Ovary (tissue), 7 donors: ENCODE measurements at regions not wholly inside any gene's neighbourhood (a gene's known extent, or its start where the extent isn't known, plus 50 kb on each side); places are given as distances from the start of the nearest gene placed in this dataset.

Source experiments
- DNase-seq, 5 donors: peaks; one replicate each; pipeline ENCODE4 v3.0.0-alpha.2; 2019 to 2020
- H3K27ac ChIP-seq, 2 donors: fragments of 200-600 bp; one replicate each; pipeline versions ENCODE4 v1.5.1 to v1.8.0; 2019 to 2022
- H3K27me3 ChIP-seq: fragments of 200-600 bp; one replicate; pipeline ENCODE4 v1.8.0; 2022
- H3K36me3 ChIP-seq: fragments of 200-600 bp; sonication (generic); one replicate; pipeline ENCODE4 v1.5.1; 2019
- H3K4me1 ChIP-seq: one replicate; pipeline ENCODE4 v1.8.1; 2013; ENCODE audit warnings: mild to moderate bottlenecking, moderate library complexity; ENCODE audit not compliant: insufficient read depth
- H3K4me3 ChIP-seq: fragments of 200-600 bp; sonication (generic); one replicate; pipeline ENCODE4 v1.5.1; 2017
- H3K9me3 ChIP-seq, 2 donors: fragments of 200-600 bp in 1 of 2; sonication (generic) in 1 of 2; one replicate each; pipeline versions ENCODE4 v1.5.1 to v1.8.1; 2013 to 2019; ENCODE audit warnings: mild to moderate bottlenecking in 1 of 2, moderate library complexity in 1 of 2
- EP300 ChIP-seq: sonication (generic); formaldehyde crosslinking; IDR thresholded peaks from one replicate; pipeline ENCODE4 v1.6.1; 2017; ENCODE audit warnings: antibody characterized with exemption
- POLR2A ChIP-seq: fragments of 450-650 bp; IDR thresholded peaks from one replicate; pipeline ENCODE4 v1.6.1; 2017; ENCODE audit warnings: antibody characterized with exemption, mild to moderate bottlenecking, moderate library complexity
- whole genome bisulfite sequencing, 3 donors: extraction: QIAGEN DNeasy Blood & Tissue Kit in 1 of 3; methylation state at CpG; one replicate each; pipeline versions ENCODE4 v1.1.5 to v1.1.7; 2013 to 2017; 5-methylcytosine and 5-hydroxymethylcytosine counted together
- intact Hi-C, 4 donors: fragments of 100-400 bp; cut with DNase I; formaldehyde crosslinking; loops; one replicate each; pipeline versions ENCODE4 v1.11.0 to v1.15.1; 2022 to 2023
- TF ChIP-seq, protein P1 (sequence below), 3 donors: fragments of 450-650 bp in 2 of 3; fragments of 200-600 bp in 1 of 3; IDR thresholded peaks; one replicate each; pipeline versions ENCODE4 v1.5.1 to v1.8.0; 2016 to 2022; ENCODE audit warnings: antibody characterized with exemption in 3 of 3, mild to moderate bottlenecking in 1 of 3
- donor health status: DM: no; HTN: no; CAD: no; lungs with moderate emphysema.
- donor health status: DM: no; HTN: no; CAD: no.
- donor health status: Bipolar disorder and iron deficiency.
- donor health status: DM: no; HTN: no; CAD: no.
- donor health status: DM: yes; HTN: yes; CAD: no.

- peaks cover 5% of the 10 kb centered on the region for H3K4me1 ChIP-seq
- WGBS, 3 donors: 94 to 95% (median 95%) methylated on average over 5 of the region's 5 CpGs
- DNase-seq: no peak
These were observed 70.1 kb upstream of the MEF2C start for GRCh38 chr5:88952996-88953643.

GRCh38 chr5:88952344-88952743 is 69.4 kb upstream of the MEF2C start:
- 34 to 49% (median 44%) methylated on average over 2 of the region's 2 CpGs for WGBS, 3 donors
- H3K36me3 ChIP-seq: no peaks in the 10 kb centered on the region
- peaks cover 5% of the 10 kb centered on the region for H3K4me1 ChIP-seq
- no peak for TF ChIP-seq EP300
- TF ChIP-seq, protein P1, sequence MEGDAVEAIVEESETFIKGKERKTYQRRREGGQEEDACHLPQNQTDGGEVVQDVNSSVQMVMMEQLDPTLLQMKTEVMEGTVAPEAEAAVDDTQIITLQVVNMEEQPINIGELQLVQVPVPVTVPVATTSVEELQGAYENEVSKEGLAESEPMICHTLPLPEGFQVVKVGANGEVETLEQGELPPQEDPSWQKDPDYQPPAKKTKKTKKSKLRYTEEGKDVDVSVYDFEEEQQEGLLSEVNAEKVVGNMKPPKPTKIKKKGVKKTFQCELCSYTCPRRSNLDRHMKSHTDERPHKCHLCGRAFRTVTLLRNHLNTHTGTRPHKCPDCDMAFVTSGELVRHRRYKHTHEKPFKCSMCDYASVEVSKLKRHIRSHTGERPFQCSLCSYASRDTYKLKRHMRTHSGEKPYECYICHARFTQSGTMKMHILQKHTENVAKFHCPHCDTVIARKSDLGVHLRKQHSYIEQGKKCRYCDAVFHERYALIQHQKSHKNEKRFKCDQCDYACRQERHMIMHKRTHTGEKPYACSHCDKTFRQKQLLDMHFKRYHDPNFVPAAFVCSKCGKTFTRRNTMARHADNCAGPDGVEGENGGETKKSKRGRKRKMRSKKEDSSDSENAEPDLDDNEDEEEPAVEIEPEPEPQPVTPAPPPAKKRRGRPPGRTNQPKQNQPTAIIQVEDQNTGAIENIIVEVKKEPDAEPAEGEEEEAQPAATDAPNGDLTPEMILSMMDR (IDR thresholded peaks at IDR 0.05): no peak
- TF ChIP-seq POLR2A: no peak
- no peaks in the 10 kb centered on the region for H3K27me3 ChIP-seq
- DNase-seq: no peak
- no peaks in the 10 kb centered on the region for H3K9me3 ChIP-seq
- H3K4me3 ChIP-seq: no peak overlapping the region
- intact Hi-C loops: no loop called here
- H3K27ac ChIP-seq: no peak overlapping the region

More at GRCh38 chr5:88952996-88953643, 70.1 kb upstream of the MEF2C start:
- intact Hi-C loops: no loop called here
- Histone ChIP-seq H3K4me3 (no peak overlapping the region), H3K9me3 (no peaks in the 10 kb centered on the region), H3K27ac (no peak overlapping the region), H3K27me3 (no peaks in the 10 kb centered on the region), H3K36me3 (no peaks in the 10 kb centered on the region)
- TF ChIP-seq EP300: no peak
- TF ChIP-seq, protein P1 (IDR thresholded peaks at IDR 0.05): no peak
- TF ChIP-seq POLR2A: no peak

DNA sequence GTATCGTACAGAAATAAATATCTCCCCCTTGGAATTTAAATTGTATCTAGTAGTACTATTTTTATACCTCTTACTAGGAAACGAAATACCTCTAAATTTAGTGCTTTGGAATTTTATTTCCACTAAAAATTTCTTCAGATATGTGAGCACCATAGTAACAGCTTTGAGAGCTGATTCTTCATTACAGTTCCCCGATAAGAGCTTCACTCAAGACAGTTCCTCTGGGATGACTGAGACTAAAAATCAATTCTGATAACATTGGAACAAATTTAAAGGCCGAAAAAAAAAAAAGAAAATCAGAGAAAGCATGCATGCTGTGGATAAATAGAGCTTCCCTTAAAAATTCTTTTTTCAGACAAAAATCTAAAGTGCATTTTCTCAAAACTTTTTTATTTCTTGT is 68.5 kb upstream of the MEF2C start:
- Histone ChIP-seq H3K4me1 (peaks cover 5% of the 10 kb centered on the region), H3K27me3 (no peaks in the 10 kb centered on the region), H3K36me3 (no peaks in the 10 kb centered on the region), H3K27ac (no peak overlapping the region), H3K4me3 (no peak overlapping the region), H3K9me3 (no peaks in the 10 kb centered on the region)
- intact Hi-C loops: no loop called here
- WGBS, 3 donors: 26 to 34% (median 28%) methylated on average over 4 of the region's 4 CpGs
- TF ChIP-seq POLR2A: no peak
- TF ChIP-seq, protein P1 (IDR thresholded peaks at IDR 0.05): no peak
- TF ChIP-seq EP300: no peak
- DNase-seq: no peak

DNA sequence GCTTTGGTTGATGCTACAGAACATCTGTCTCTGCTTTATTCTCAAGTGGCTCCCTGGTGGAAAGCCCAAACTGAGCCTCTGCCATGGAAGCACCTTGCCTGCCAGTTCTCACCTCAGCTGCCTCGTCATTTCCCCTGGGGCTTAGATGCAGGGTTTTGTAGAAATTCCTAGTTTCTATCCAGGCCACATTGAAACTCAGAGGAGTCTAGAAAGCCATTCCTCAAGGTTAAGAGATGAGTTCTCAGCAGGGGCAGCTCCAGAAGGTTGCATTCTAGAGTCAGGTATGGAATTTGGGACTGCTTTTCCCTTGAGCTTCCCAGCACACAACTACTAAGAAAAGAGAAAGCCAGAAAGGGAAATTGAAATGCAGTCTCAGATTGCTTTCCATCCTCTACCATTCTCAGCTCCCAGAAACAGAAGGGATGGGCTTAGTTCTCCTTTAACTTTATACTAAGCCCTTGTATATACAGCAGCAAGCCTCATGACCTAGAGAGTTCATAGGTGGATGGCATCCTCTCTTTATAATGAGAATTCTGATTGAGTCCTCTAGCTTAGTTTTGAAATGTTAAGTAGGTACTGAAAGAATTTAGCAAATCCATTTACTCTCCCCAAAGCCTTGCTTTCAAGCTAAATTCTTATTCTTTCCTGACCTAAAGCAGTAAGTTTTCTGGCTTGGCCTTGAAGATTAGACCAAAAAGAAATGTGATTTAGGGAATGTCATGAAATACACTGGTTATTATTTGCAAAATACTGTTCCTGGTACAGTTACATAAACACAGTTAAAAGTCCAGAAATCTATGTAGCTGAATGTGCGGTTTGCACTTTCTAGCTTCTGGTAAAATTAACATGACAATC is 66.0 kb upstream of the MEF2C start:
- no peak overlapping the region for H3K4me3 ChIP-seq
- intact Hi-C loops: loop anchor here in 2 of 4 donors (10.0 kb wide), 2 partner anchors 54 to 214 kb away; no protein-coding TSS in a partner anchor

More for the DNA sequence above, 66.0 kb upstream of the MEF2C start:
- DNase-seq: no peak
- Histone ChIP-seq H3K27ac (peak overlapping the region in 1 of 2 donors; percentile 5), H3K4me1 (peaks cover 4% of the 10 kb centered on the region), H3K36me3 (no peaks in the 10 kb centered on the region), H3K27me3 (no peaks in the 10 kb centered on the region), H3K9me3 (no peaks in the 10 kb centered on the region)
- 65 to 73% (median 72%) methylated on average over 2 of the region's 2 CpGs for WGBS, 3 donors
- TF ChIP-seq EP300: no peak
- TF ChIP-seq, protein P1 (IDR thresholded peaks at IDR 0.05): no peak
- no peak for TF ChIP-seq POLR2A
